ENCODE measurements at regions not wholly inside any gene's neighbourhood (a gene's known extent, or its start where the extent isn't known, plus 50 kb on each side); places are given as distances from the start of the nearest gene placed in this dataset.
"Not testable (repeated sequence)": the region's sequence is repeated elsewhere in the genome, so short reads cannot be mapped to it uniquely, and the experiment has no call there.

DNA sequence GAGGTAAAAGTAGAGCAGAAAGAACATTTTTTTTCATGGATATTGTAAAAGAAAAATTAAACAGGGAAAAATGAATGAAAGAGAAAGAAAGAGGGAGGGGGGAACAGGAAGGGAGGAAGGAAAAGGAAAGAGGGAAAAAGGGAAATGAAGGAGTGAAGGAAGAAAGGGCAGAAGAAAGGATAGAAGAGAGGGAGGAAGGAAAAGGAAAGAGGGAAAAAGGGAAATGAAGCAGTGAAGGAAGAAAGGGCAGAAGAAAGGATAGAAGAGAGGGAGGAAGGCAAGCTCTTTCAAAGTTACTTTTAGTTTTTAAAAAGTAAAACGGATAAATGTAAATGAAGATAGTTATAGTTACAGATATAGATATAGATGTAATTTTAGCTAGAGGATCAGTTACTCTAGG lies 1676.7 kb downstream of the MRPL39 start:
- H3K4me2 ChIP-seq (ENCODE audit: low read depth, low read length): no peak overlapping the region
- H4K20me1 ChIP-seq (ENCODE audit: insufficient read depth, low read length): no peaks in the 10 kb centered on the region
- no peak overlapping the region for H3K4me3 ChIP-seq (ENCODE audit: low read length)
- no peak for DNase-seq
- no peaks in the 10 kb centered on the region for H3K79me2 ChIP-seq (ENCODE audit: low read length)
- no peak overlapping the region for H2AFZ ChIP-seq (ENCODE audit: low read length)
- no peaks in the 10 kb centered on the region for H3K4me1 ChIP-seq (ENCODE audit: low read length)
- H3K27me3 ChIP-seq (replicated peaks; ENCODE audit: insufficient read depth, low read length): no peaks in the 10 kb centered on the region
- TF ChIP-seq CTCF (IDR thresholded peaks at IDR 0.05; ENCODE audit: low read length): no peak
- TF ChIP-seq EZH2 (optimal IDR thresholded peaks at IDR 0.05; ENCODE audit: low read depth, low read length): no peak
- H3K36me3 ChIP-seq (replicated peaks; ENCODE audit: insufficient read depth, low read length): no peaks in the 10 kb centered on the region
- no peaks in the 10 kb centered on the region for H3K9me2 ChIP-seq (replicated peaks; ENCODE audit: insufficient read depth, low read length)
- H3K9ac ChIP-seq (ENCODE audit: low read length): no peak overlapping the region
- no peak overlapping the region for H3K27ac ChIP-seq (ENCODE audit: low read length)
- H3K9me3 ChIP-seq (replicated peaks; ENCODE audit: insufficient read depth, low read length): no peaks in the 10 kb centered on the region
- H3F3A ChIP-seq (ENCODE audit: insufficient read depth, low read length): no peaks in the 10 kb centered on the region

DNA sequence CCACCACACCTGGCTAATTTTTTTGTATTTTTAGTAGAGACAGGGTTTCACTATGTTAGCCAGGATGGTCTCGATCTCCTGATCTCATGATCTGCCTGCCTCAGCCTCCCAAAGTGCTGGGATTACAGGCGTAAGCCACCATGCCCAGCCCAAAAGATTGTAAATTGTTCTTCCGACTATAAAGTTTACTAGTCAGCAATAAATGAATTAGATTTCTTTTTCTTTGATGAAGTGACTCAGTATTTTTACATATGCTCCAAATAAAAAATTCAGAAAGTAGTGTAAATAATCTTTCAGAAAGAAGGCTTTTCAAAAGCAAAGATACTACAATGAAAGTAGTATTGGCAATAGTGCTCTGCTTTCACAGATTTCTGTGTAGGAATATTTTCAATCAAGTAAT lies 1680.9 kb downstream of the MRPL39 start:
- H3K9me3 ChIP-seq (replicated peaks; ENCODE audit: insufficient read depth, low read length); H3K9me2 ChIP-seq (replicated peaks; ENCODE audit: insufficient read depth, low read length); H2AFZ ChIP-seq (ENCODE audit: low read length); DNase-seq; H4K20me1 ChIP-seq (ENCODE audit: insufficient read depth, low read length); H3K79me2 ChIP-seq (ENCODE audit: low read length); H3K27ac ChIP-seq (ENCODE audit: low read length); H3K36me3 ChIP-seq (replicated peaks; ENCODE audit: insufficient read depth, low read length); H3F3A ChIP-seq (ENCODE audit: insufficient read depth, low read length); H3K4me3 ChIP-seq (ENCODE audit: low read length); H3K4me2 ChIP-seq (ENCODE audit: low read depth, low read length); H3K9ac ChIP-seq (ENCODE audit: low read length); H3K27me3 ChIP-seq (replicated peaks; ENCODE audit: insufficient read depth, low read length): not testable (repeated sequence)
- H3K4me1 ChIP-seq (ENCODE audit: low read length): peaks cover 10% of the 10 kb centered on the region

- Histone ChIP-seq H3K4me1 (ENCODE audit: low read length) (peaks cover 13% of the 10 kb centered on the region), H3K9me2 (replicated peaks; ENCODE audit: insufficient read depth, low read length) (no peaks in the 10 kb centered on the region), H3K9ac (ENCODE audit: low read length) (no peak overlapping the region), H4K20me1 (ENCODE audit: insufficient read depth, low read length) (no peaks in the 10 kb centered on the region), H3K27me3 (replicated peaks; ENCODE audit: insufficient read depth, low read length) (no peaks in the 10 kb centered on the region), H3F3A (ENCODE audit: insufficient read depth, low read length) (0 out of 2 replicates have a peak, but pooled peaks cover 4% of the 10 kb centered on the region), H3K36me3 (replicated peaks; ENCODE audit: insufficient read depth, low read length) (no peaks in the 10 kb centered on the region), H2AFZ (ENCODE audit: low read length) (peak overlapping the region; percentile 35), H3K4me3 (ENCODE audit: low read length) (no peak overlapping the region), H3K79me2 (ENCODE audit: low read length) (no peaks in the 10 kb centered on the region), H3K4me2 (ENCODE audit: low read depth, low read length) (peak overlapping the region; percentile 54), H3K9me3 (replicated peaks; ENCODE audit: insufficient read depth, low read length) (no peaks in the 10 kb centered on the region), H3K27ac (ENCODE audit: low read length) (no peak overlapping the region; the same call in 1 of the 2 replicates)
- DNase-seq: peak; percentile 75
- TF ChIP-seq CTCF (IDR thresholded peaks at IDR 0.05; ENCODE audit: low read length): no peak
- TF ChIP-seq EZH2 (optimal IDR thresholded peaks at IDR 0.05; ENCODE audit: low read depth, low read length): no peak
- TF ChIP-seq EZH2phosphoT487 (IDR thresholded peaks at IDR 0.05; ENCODE audit: low read length): no peak
Observed at GRCh38 chr21:23921670-23922418, 1685.4 kb downstream of the MRPL39 start.

GRCh38 chr21:23900727-23901126 lies 1706.6 kb downstream of the MRPL39 start:
- no peaks in the 10 kb centered on the region for H3K36me3 ChIP-seq (replicated peaks; ENCODE audit: insufficient read depth, low read length)
- H3K4me2 ChIP-seq (ENCODE audit: low read depth, low read length): peak overlapping the region; percentile 43
- no peaks in the 10 kb centered on the region for H3F3A ChIP-seq (ENCODE audit: insufficient read depth, low read length)
- H3K9me2 ChIP-seq (replicated peaks; ENCODE audit: insufficient read depth, low read length): no peaks in the 10 kb centered on the region
- peak overlapping the region; percentile 50; the same call in 1 of the 2 replicates for H2AFZ ChIP-seq (ENCODE audit: low read length)
- peak; percentile 50 for DNase-seq
- H3K9ac ChIP-seq (ENCODE audit: low read length): no peak overlapping the region
- H3K27ac ChIP-seq (ENCODE audit: low read length): peak overlapping the region; percentile 42; the same call in 1 of the 2 replicates
- peaks cover 25% of the 10 kb centered on the region for H3K4me1 ChIP-seq (ENCODE audit: low read length)
- H3K79me2 ChIP-seq (ENCODE audit: low read length): no peaks in the 10 kb centered on the region
- H4K20me1 ChIP-seq (ENCODE audit: insufficient read depth, low read length): no peaks in the 10 kb centered on the region
- TF ChIP-seq EZH2phosphoT487 (IDR thresholded peaks at IDR 0.05; ENCODE audit: low read length) (no peak), EZH2 (optimal IDR thresholded peaks at IDR 0.05; ENCODE audit: low read depth, low read length) (no peak), CTCF (IDR thresholded peaks at IDR 0.05; ENCODE audit: low read length) (no peak)
- H3K4me3 ChIP-seq (ENCODE audit: low read length): no peak overlapping the region
- no peaks in the 10 kb centered on the region for H3K27me3 ChIP-seq (replicated peaks; ENCODE audit: insufficient read depth, low read length)
- H3K9me3 ChIP-seq (replicated peaks; ENCODE audit: insufficient read depth, low read length): no peaks in the 10 kb centered on the region
